Stimulated activated naive CD8-positive, alpha-beta T cell treated with anti-CD3 and anti-CD28 coated beads, Interleukin-15, amount 100 ng/mL, for 72 hours (primary cell): ENCODE measurements at regions not wholly inside any gene's neighbourhood (a gene's known extent, or its start where the extent isn't known, plus 50 kb on each side); places are given as distances from the start of the nearest gene placed in this dataset.
A peak's percentile ranks its signal among the peaks of the same experiment; 100 is the strongest.

Experiments
- ATAC-seq: fragments of 150-1000 bp; cut with Tn5 transposase; 2 replicates; pipeline ENCODE4 v1.10.0; 2021; ENCODE audit warnings: mild to moderate bottlenecking, moderate library complexity
- DNase-seq, 2 donors: peaks; one replicate each; pipeline ENCODE4 v3.0.0; 2021 to 2022
- H3K27ac Mint-ChIP-seq, 2 donors: one replicate each; pipeline ENCODE4 v1.8.0; 2022; ENCODE audit warnings: mild to moderate bottlenecking in 2 of 2, mixed read lengths in 2 of 2, moderate library complexity in 2 of 2
- H3K27me3 Mint-ChIP-seq: one replicate; pipeline ENCODE4 v1.8.0; 2022; ENCODE audit warnings: mixed read lengths
- H3K4me1 Mint-ChIP-seq: one replicate; pipeline ENCODE4 v1.8.0; 2022; ENCODE audit warnings: mild to moderate bottlenecking, mixed read lengths
- H3K4me3 Mint-ChIP-seq, 2 donors: one replicate each; pipeline ENCODE4 v1.8.0; 2022; ENCODE audit warnings: mild to moderate bottlenecking in 2 of 2, mixed read lengths in 2 of 2, moderate library complexity in 1 of 2
- H3K9me3 Mint-ChIP-seq, 2 donors: one replicate each; pipeline ENCODE4 v1.8.0; 2022; ENCODE audit warnings: mixed read lengths in 2 of 2

DNA sequence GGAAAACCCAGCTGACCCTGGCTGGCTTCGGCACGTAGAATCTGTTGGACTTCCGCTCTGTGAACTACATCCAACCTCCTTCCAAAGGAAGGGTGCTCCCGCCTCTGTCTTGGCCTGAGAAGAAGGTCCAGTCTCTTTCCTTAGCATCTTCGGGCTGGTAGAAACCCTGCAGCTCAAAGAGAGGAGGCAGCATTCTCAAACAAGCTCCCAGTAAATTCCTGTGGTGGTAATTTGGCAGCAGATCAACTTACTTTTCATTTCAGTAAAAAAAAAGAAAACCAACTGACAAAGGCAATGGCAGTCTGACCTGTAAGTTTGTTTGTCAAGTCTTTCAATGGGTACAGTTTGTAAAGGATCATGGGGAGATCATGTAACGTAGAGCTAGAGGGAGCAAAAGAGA lies 176.7 kb downstream of the MED10 start:
- ATAC-seq = no peak
- no peak overlapping the region for H3K27ac Mint-ChIP-seq
- DNase-seq = no peak

DNA sequence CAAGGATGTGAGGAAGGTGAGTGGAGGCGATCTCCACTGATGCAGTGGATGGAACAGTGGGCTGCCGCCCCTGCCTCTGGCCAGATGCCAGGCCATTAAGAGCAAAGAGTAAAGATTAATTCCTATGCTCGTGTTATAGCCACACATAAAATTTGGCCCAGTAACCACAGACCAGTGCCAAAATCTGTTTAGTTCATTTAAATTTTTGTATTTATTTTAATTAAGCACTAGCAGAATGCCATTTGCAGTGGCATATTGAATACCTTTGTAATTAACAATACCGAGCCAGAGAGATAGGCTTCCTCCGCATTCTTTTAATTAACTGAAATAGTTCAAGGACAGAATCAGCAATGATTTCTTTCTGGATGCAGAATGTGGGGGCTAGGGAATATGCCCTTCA lies 179.8 kb downstream of the MED10 start:
- Mint-ChIP-seq H3K4me1 (no peaks in the 10 kb centered on the region), H3K4me3 (no peak overlapping the region), H3K27me3 (peaks cover 18% of the 10 kb centered on the region), H3K9me3 (no peaks in the 10 kb centered on the region), H3K27ac (no peak overlapping the region)
- DNase-seq (no peak), ATAC-seq (no peak)

More for the DNA sequence above, 176.7 kb downstream of the MED10 start:
- H3K4me1 Mint-ChIP-seq = no peaks in the 10 kb centered on the region
- peaks cover 24% of the 10 kb centered on the region for H3K27me3 Mint-ChIP-seq
- no peaks in the 10 kb centered on the region for H3K9me3 Mint-ChIP-seq
- no peak overlapping the region for H3K4me3 Mint-ChIP-seq

DNA sequence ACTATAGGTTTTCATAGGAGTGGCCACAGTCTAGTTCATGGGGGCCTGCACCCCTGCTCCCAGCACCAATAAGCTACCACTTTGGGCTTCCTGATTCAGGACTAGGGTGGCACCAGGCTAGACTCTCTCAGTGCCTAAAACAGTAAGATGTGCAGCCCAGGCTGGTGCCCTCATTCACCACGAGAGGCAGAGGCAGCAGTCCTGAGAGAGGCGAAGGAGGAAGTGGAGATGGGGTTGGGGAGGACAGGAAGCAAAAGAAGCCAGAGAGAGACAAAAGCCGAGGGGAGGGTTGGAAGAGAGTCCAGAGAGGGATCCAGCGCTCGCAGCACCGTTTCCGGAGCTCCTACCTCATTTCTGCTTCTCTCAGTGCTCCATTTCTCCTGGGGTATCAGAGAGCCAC lies 180.9 kb downstream of the MED10 start:
- Mint-ChIP-seq H3K4me3 (no peak overlapping the region), H3K4me1 (no peaks in the 10 kb centered on the region), H3K9me3 (no peaks in the 10 kb centered on the region), H3K27ac (peak overlapping the region; percentile 35 to 44), H3K27me3 (peaks cover 24% of the 10 kb centered on the region)
- no peak for DNase-seq
- ATAC-seq = no peak

DNA sequence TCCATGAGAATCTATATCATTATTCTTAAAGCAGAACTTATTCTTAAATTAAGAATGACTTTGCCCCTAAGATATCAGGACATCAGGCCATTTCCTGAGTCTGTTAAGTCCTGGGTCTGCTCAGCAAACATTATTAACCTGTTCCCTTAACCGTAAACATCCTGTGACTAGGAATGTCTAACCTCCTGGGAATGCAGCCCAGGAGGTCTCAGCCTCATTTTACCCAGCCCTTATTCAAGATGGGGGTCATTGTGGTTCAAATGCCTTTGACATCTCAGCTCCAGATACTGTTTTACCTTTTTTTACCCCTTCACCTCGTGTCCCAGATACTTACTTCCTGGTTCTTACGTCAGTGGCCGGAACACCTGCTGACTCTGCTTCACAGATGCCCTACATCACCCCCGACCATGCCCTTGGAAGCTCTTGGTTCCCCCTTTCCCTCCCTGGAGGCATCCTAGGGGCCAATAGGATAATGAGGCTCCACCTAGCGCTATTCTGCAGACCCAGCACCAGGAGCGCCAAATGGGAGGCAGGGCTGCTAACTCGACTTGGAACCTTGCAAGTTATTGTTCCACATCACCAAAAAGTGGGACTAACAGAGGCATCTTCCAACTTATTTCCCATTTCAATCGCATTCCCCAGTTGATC lies 182.5 kb downstream of the MED10 start:
- H3K27me3 Mint-ChIP-seq = peaks cover 24% of the 10 kb centered on the region
- no peak overlapping the region for H3K4me3 Mint-ChIP-seq
- peak overlapping the region in 1 of 2 donors; percentile 77 for H3K27ac Mint-ChIP-seq
- H3K9me3 Mint-ChIP-seq = no peaks in the 10 kb centered on the region
- H3K4me1 Mint-ChIP-seq = no peaks in the 10 kb centered on the region
- ATAC-seq (no peak), DNase-seq (no peak)

DNA sequence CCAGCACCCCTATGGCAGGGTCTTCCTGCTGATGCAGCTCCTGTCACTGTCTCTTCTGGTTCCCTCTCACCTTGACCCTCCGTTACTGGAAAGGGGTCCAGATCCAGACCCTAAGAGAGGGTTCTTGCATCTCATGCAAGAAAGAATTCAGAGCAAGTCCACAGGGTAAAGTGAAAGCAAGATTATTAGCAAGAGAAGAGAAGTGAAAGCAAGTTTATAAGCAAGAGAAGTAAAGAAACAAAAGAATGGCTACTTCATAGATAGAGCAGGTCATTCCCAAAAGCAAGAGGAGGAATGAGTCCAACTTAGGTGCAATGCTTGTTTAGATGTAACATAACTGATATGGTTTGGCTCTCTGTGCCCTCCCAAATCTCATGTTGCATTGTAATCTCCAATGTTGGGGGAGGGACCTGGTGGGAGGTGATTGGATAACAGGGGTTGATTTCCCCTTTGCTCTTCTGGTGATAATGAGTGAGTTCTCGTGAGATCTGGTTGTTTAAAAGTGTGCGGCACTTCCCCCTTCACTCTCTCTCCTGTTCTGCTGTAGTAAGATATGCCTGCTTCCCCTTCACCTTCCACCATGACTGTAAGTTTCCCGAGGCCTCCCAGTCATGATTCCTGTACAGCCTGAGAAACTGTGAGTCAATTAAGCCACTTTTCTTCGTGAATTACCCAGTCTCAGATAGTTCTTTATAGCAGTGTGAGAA lies 183.3 kb downstream of the MED10 start:
- Mint-ChIP-seq H3K4me3 (no peak overlapping the region), H3K27ac (no peak overlapping the region), H3K4me1 (no peaks in the 10 kb centered on the region), H3K27me3 (peaks cover 24% of the 10 kb centered on the region), H3K9me3 (no peaks in the 10 kb centered on the region)
- DNase-seq (no peak), ATAC-seq (no peak)

DNA sequence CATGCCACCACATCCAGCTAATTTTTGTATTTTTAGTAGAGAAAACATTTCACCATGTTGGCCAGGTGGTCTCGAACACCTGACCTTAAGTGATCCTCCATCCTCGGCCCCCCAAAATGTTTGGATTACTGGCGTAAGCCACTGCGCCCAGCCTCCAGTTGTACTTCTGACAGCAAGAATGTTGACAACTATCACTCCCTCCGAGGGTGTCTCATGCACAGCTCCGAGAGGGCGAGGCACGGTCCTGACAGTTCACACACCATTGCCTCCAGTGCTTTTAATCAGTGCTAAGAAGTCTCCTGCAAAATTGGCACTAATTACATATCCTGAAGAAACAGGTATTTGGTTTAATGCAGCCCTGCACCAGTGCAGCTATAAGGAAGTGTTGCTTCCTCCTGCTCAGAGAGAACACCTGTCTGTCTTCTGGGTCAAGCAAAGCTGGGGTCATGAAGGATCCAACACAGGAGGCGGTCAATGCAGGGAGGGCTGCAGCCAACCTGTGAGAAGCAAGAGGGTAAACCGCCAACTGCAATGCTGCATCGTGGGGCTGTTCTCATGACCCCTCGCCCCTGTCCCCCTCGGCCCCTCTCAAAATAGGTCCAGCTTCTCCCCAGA lies 184.0 kb downstream of the MED10 start:
- no peak overlapping the region for H3K4me3 Mint-ChIP-seq
- peaks cover 22% of the 10 kb centered on the region for H3K27me3 Mint-ChIP-seq
- no peak for DNase-seq
- H3K9me3 Mint-ChIP-seq = no peaks in the 10 kb centered on the region
- H3K4me1 Mint-ChIP-seq = no peaks in the 10 kb centered on the region
- no peak overlapping the region for H3K27ac Mint-ChIP-seq
- no peak for ATAC-seq

DNA sequence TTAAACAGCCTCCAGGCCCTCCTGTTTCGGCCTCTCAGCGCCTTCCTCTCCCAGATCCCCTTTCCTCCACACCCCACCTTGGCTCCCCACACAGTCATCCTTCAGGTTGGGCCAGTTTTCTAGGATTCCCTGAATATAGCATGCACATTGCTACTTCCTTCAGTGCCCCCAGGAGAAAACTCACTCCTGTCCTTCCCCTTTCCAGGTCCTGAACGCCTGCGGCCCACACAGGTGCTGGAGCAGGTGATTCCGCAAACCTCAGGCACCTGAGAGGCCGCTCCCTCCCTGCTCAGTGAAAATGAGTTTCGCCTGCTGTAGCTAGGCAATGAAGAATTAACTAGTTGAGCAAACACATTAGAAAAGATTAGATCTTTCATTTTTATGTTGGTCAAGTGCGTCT lies 185.0 kb downstream of the MED10 start:
- Mint-ChIP-seq H3K9me3 (no peaks in the 10 kb centered on the region), H3K4me3 (no peak overlapping the region), H3K27me3 (peaks cover 18% of the 10 kb centered on the region), H3K4me1 (no peaks in the 10 kb centered on the region), H3K27ac (no peak overlapping the region)
- DNase-seq (no peak), ATAC-seq (no peak)

DNA sequence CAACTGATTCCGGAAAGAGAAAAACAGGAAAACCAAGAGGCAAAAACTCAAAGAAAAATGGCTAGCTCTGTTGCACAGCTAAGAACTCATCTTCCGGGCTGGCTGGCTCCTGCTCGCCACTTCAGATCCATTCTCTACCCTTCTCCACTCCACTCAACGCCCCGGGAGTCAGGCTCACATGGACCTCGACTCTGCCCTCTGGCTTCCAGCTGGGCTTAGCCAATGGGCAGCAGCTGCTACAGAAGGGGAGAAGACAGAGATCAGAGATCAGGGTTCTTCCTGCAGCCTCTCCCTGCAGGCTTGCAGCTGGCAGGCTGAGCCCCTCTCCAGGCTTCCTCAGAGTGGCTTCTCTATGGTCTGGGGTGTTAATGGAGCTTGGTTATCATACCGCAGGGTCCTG lies 187.5 kb downstream of the MED10 start:
- no peaks in the 10 kb centered on the region for H3K4me1 Mint-ChIP-seq
- no peak for DNase-seq
- H3K9me3 Mint-ChIP-seq = no peaks in the 10 kb centered on the region
- H3K27ac Mint-ChIP-seq = no peak overlapping the region
- ATAC-seq = no peak
- H3K27me3 Mint-ChIP-seq = peaks cover 8% of the 10 kb centered on the region
- no peak overlapping the region for H3K4me3 Mint-ChIP-seq

DNA sequence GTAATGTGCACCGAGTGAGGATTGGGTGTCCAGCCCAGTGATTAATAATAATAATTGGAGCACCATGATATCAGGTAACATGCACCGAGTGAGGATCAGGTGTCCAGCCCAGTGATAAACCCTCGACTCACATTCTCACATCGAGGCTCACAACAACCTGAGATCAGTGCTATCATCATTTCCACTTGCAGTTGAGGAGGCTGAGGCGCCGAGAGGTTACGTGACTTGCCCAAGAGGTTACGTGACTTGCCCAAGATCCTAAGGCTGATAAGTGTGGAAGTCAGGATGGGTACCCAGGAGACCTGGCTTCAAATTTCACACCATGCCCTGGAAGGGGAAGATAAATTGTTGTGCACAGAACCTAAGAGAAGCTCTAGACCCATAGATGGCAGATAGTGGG lies 189.4 kb downstream of the MED10 start:
- H3K4me3 Mint-ChIP-seq = no peak overlapping the region
- no peaks in the 10 kb centered on the region for H3K4me1 Mint-ChIP-seq
- no peaks in the 10 kb centered on the region for H3K9me3 Mint-ChIP-seq
- DNase-seq = no peak
- ATAC-seq = no peak
- peaks cover 8% of the 10 kb centered on the region for H3K27me3 Mint-ChIP-seq
- H3K27ac Mint-ChIP-seq = no peak overlapping the region

DNA sequence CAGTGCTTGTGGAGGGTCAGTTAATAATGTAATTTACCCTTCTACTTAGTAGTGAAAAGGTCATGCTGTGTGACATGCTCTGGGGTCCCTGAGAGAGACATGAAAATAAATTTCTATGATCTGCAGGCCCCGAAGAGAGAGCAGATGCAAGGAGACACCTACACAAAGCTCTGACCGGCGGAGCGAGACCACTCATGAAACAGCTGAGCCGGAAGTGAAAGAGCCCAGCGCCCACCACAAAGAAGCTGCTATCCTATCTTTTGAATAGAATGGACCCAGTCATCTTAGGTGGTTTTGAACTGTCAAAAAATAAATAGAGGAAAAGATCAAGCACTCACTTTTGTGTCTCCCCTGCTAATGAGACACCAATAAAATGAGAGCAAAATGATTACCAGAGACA lies 190.0 kb downstream of the MED10 start:
- Mint-ChIP-seq H3K4me1 (no peaks in the 10 kb centered on the region), H3K4me3 (no peak overlapping the region), H3K9me3 (no peaks in the 10 kb centered on the region), H3K27me3 (peaks cover 4% of the 10 kb centered on the region), H3K27ac (no peak overlapping the region)
- no peak for DNase-seq
- no peak for ATAC-seq

DNA sequence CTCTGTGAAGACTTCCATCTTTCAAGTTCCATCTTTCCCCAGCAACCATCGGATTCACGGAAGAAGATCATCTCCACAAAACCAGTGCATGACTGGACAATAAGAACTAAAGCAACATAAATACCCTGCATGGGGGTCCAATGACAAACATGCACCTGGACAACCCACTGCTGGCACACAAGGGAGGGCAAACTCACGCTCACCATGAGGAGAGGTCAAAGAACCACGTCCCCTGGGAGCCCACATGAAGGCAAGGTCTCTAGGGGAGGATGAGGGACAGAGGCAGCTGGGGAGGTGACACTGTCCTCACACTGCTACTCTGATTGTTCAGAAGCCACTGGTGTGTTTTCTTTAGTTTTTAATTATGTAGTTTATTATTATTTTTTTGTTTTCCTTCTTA lies 190.8 kb downstream of the MED10 start:
- H3K4me3 Mint-ChIP-seq = no peak overlapping the region
- no peaks in the 10 kb centered on the region for H3K27me3 Mint-ChIP-seq
- ATAC-seq (no peak), DNase-seq (no peak)
- no peaks in the 10 kb centered on the region for H3K9me3 Mint-ChIP-seq
- H3K4me1 Mint-ChIP-seq = no peaks in the 10 kb centered on the region
- no peak overlapping the region for H3K27ac Mint-ChIP-seq

DNA sequence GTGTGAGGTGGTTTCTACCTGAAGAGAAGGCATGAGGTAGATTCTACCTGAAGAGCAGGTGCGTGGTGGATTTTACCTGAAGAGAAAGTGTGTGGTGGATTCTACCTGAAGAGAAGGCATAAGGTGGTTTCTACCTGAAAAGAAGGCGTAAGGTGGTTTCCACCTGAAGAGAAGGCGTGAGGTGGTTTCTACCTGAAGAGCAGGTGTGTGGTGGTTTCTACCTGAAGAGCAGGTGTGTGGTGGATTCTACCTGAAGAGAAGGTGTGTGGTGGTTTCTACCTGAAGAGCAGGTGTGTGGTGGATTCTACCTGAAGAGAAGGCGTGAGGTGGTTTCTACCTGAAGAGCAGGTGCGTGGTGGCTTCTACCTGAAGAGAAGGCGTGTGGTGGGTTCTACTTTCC lies 192.8 kb downstream of the MED10 start:
- DNase-seq = no peak
- H3K27me3 Mint-ChIP-seq = peaks cover 12% of the 10 kb centered on the region
- H3K27ac Mint-ChIP-seq = no peak overlapping the region

DNA sequence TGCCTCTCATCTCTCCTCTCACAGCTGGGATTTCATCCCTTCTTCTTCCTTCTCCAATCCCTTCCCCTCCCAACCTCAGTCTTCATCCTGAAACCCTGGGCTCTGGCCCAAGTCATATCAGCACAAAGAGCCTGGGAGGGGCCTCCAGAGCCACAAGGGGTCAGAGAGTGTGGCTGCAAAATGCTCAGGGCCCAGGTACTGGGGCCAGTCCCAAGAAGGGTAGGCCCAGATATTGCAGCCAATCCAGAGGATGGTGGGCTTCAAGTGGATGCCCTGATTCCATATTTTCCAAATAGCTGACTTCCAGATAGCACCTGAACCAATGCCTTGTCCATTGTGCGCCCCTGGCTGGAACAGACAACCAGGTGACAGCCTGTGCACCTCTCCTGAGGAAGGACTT lies 193.9 kb downstream of the MED10 start:
- Mint-ChIP-seq H3K9me3 (no peaks in the 10 kb centered on the region), H3K27me3 (peaks cover 17% of the 10 kb centered on the region), H3K27ac (no peak overlapping the region), H3K4me1 (no peaks in the 10 kb centered on the region), H3K4me3 (no peak overlapping the region)
- ATAC-seq (no peak), DNase-seq (no peak)

More for the DNA sequence above, 192.8 kb downstream of the MED10 start:
- Mint-ChIP-seq H3K4me3 (no peak overlapping the region), H3K4me1 (no peaks in the 10 kb centered on the region), H3K9me3 (no peaks in the 10 kb centered on the region)
- ATAC-seq = no peak

DNA sequence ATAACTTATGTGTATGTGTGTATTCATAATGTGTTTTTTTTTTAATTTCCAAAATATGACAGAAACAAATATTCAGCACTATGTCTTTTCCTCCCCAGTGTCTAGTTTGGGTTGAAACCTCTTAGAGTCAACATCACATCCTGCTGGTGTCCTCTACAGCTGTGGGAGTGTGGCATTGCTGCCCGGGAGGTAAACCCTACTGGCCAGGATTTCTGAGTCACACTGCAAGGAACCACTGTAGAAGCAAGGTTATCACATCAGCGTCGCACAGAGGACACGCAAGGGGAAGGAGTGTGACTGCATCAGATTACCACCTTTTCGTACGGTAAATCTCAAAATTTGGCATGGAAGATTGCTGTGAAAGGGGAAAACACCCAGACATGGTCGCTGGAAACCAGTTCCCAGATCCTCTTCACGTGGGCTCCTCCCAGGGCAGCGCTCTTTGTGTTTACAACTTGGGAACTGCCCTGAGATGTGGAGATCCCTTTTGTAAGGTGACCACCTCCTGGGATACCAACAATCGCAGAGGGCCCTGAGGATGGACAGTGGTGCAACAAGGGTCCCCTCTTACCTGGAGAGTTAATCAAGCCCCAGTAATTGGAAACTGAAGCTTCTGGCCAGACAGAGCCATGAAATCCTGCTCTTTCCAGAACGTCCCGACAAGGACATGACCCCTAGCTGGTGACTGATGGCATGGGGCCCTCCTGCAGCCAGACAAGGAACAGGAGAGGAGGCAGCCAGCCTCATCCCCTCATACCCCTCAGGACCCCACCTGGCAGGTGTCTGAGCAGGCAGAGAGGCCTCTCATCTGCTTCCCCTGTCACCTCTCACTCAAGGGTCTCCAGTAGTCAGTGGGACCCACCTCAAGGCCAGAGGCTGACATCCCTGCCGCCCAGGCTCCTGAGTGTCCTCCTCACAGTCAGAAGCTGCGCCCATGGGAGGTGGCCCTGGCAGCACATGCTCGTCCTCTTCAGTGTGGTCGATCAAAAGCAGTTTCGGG lies 194.7 kb downstream of the MED10 start:
- H3K4me1 Mint-ChIP-seq = no peaks in the 10 kb centered on the region
- H3K27me3 Mint-ChIP-seq = peaks cover 17% of the 10 kb centered on the region
- H3K4me3 Mint-ChIP-seq = no peak overlapping the region
- H3K27ac Mint-ChIP-seq = no peak overlapping the region
- H3K9me3 Mint-ChIP-seq = no peaks in the 10 kb centered on the region
- ATAC-seq (no peak), DNase-seq (no peak)

DNA sequence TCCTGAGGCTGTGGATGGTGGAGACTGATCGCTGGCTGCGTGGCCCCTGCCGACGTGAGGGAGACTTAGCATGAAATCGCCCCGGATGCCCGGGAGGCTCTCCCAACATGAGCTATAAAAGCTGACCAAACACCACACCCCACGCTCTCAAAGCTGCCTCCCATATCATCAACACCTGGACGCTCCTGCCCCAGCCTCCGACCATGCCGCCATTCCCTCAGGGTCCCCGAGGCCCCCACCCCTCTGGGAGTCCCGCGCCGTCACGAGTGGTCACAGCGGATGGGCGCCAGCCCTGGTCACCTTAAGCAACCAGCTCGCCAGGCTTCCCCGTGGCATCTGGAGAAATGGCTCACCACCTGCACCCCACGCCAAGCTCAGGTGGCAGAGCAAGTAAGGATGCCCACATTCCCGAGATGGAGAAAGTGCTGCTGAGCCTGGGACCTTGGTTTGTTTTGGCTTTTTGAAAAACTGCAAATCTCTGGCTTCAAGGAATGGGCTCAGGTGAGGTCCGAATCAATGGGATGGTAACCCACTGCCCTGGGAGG lies 196.0 kb downstream of the MED10 start:
- ATAC-seq (no peak), DNase-seq (no peak)
- H3K4me3 Mint-ChIP-seq = no peak overlapping the region
- no peak overlapping the region for H3K27ac Mint-ChIP-seq
- no peaks in the 10 kb centered on the region for H3K4me1 Mint-ChIP-seq
- H3K9me3 Mint-ChIP-seq = peaks cover 0 to 2% of the 10 kb centered on the region in 2 donors
- peaks cover 24% of the 10 kb centered on the region for H3K27me3 Mint-ChIP-seq
